GM18511 (cell line): ENCODE measurements at regions not wholly inside any gene's neighbourhood (a gene's known extent, or its start where the extent isn't known, plus 50 kb on each side); places are given as distances from the start of the nearest gene placed in this dataset.

Experiments
- ATAC-seq: cut with Tn5 transposase; IDR thresholded peaks from one replicate; pipeline ENCODE4 v1.9.1; 2021; ENCODE audit warnings: mild to moderate bottlenecking, moderate library complexity; ENCODE audit not compliant: unreplicated experiment

- ATAC-seq, result no peak
These were observed 665.5 kb downstream of the NYAP2 start for GRCh38 chr2:226064932-226065570.

DNA sequence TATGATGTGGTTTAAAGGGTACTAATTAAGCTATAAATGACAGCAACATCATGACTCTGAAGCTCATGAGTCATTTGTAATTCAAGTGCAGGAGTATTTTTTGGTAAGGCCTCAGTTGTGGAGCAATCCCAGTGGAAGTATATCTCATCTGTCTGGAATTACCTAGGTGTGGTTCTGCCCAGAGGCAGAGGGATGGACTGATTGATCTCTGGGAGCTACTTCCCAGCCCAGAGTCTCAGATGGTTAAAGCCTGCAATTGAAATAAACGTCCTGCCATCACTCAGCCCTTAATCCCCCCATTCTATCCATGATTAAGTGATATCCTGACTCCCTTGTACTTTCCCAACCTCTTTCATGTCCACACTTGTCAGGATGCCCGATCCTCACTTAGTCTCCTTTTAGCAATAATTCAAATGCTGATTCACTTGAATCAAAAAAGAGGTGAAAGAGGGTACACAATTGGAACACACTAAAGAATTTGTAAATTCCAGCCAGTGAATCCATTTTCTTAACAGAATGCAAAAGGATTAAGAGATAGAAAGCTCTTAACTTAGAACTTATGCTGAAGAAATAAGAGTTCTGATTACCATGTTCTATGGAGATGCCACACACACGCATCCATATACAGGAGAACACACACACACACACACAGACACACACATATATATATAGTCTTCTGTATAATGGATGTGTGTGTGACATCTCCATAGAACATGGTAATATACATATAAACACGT lies 664.4 kb downstream of the NYAP2 start:
- ATAC-seq, result no peak

DNA sequence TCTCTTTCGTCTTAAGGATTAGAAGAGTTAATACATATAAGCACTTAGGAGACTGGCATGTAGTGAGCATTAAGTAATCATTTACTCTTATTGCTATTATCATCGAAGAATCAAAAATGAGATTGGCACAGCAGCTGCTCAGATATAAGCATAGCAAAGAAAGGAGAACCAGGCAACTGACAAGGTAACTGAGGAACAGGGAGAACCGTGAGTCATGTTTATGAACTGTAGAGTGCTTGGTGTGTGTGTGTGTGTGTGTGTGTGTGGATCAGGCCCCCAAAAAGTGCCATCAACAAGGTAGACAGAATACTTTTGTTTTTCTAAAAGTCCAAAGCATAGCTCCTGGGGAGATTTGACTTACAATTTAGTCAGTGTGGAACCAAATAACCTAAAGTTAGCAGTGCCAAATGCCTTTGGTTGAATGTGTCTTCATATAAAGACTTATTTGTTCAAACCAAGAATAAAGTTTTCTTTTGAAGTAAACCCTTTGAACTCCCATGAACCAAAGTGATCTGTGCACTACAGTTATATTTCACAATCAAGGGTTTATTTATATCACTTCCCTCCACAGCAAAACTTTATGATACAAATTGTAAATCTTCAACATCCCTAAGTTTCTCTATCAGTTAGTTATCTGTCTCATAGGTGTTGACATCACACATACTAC lies 660.6 kb downstream of the NYAP2 start:
- ATAC-seq, result no peak

DNA sequence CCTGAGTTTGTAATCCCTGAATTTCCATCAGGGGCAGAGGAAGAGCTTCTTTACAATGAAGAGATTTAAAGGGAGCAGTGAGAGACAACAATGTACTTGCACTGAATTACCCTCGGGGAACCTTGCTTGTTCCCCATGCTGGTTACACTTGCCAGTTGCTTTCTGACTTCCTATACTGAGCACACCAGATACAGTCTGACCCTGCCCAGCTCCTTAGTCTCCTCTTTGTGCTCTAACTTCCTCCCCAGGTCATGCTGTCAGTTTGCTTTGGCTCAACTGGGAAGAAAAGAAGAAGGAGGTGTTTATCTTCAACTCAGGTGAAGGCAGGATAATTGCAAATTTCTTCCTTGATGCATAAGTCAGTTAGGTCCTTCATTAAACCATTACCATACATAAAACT lies 658.4 kb downstream of the NYAP2 start:
- no peak for ATAC-seq

DNA sequence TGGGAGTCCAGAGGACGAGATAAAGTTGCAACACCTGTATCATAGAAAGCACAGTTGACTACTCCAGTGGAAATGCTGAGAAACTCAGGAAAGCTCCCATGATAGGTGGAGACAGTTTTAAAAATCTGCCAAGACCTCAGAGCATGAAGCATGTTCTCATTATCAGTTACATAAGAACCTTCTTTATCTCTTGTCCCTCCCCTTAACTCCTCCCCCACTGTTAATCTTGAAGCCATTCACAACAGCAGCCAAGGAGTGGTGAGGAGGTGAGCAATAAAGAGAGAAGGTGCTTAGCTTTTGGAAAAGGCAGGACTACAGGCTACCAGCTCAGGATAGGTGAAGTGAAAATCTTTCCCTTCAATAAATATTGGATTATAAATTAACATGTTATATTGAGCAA lies 657.9 kb downstream of the NYAP2 start:
- no peak for ATAC-seq

GRCh38 chr2:226052772-226053416 lies 653.4 kb downstream of the NYAP2 start:
- ATAC-seq, result no peak

DNA sequence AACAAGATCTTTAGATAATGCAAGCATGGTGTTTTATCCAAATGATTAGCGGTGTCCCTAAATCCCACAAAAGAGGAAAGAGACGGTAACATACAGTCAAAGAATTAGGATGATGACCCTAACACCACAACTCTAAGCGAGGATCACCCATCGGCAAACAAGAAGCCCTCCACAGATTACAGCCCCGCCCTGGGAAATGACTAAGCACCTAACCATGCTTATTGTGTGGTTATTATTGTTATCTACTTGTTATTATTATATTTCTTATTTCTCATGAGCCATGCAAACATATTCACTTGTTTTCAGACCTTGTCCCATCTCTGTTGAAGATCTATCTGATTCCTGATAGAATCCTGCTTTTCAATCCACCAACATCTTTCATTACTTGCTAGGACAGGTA lies 651.3 kb downstream of the NYAP2 start:
- no peak for ATAC-seq

DNA sequence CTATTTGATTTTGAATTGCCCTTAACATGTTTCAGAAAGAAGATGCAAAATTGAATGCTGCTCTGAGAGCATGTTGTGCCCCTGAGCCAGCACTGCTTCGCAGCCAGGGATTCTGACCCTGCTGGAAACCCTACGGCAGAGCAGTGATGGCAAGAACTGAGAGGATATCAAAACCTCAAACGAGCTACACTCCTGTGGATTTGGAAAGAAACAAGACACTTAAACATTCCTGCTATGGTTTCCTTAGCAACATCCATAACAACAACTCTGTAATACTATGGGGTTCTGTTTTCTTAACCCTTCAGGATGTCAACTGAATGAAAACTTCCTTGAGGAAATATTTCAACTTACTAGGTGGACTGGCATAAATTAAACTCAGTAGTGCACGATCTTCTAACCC lies 649.1 kb downstream of the NYAP2 start:
- ATAC-seq, result no peak

GRCh38 chr2:226045080-226045479 lies 645.6 kb downstream of the NYAP2 start:
- ATAC-seq, result no peak

DNA sequence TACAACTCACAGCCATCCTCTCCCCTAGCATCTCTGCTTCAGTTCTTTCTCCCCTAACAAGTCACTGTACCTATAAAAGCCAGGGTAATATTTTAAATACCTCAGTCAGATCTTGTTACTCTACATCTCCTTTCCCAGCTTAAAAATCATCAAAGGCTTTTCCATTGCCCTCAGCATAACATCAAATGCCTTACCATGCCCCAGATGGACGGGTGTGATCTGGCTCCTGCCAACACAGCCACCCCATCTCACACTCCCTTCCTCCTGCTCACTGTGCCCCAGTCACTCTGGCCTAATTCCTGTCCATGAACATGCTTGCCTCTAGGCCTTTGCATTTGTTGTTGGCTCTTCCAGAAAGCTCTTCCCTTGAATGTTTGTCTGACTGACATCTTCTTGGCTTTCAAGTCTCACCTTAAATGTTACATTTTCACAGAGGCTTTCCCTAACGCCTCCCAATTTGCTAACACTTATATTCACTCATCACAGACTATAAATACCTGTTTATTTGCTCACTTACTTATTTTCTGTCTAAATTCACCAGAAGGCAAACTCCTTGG lies 640.9 kb downstream of the NYAP2 start:
- ATAC-seq, result no peak

- no peak for ATAC-seq
These were observed 638.0 kb downstream of the NYAP2 start for GRCh38 chr2:226037526-226037925.

DNA sequence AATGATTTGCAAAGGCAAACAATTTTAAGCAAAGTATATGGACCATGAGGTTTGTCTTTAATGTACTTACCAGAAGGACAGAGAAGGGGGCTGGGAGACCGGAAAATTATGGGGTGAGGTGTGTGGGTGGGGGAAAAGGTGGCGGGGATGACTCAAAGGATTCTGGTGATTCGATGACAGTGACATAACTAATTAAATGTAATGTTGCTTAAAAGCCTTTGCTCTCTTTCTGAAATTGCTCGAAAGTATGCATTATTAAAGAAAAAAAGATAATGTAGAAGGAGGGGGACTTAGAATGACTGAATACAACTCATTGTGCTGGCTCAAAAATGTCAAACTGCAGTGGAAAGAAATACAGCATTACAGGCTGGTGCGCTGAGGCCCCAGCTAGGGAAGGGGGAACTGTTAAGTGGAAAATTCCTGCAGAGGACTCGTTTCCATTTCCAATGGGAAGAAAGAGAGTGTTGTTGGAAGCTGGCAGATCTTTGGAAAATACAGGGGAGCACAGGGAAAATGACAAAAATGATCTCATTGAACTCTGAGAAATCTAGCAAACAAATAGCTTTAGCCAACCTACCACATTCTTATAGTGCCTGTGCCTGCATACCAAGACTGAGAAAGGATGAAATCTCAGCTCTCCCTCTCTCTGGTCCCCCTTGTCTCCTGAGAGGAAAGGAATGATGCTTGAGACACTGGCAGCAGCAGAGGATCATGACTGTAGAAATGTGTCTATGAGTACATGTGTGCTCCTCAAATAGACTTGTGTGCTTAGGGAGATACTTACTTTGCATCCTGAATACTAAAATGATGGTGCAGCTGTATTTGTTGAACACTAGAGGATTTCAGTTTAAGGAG lies 632.4 kb downstream of the NYAP2 start:
- no peak for ATAC-seq

GRCh38 chr2:226030788-226031646 lies 631.5 kb downstream of the NYAP2 start:
- ATAC-seq, result peak; percentile 56

DNA sequence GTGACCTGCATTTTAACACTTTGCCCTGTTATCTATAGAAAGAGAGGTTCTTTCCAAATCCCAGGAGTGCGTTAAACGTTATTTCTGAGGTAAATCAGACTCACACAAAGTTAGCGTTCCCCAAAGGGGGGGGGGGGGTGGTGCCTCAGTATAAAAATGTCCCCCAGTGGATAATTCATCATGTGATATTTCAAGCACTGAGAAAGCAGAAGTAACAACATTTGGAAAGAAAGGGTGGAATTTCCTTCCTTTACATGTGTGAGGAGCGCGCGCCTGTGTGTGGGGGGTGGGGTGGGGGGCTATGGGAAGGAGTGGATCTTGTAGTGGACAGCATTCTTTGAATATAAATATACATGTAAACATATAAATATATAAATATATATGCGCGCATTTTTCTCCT lies 630.9 kb downstream of the NYAP2 start:
- no peak for ATAC-seq

DNA sequence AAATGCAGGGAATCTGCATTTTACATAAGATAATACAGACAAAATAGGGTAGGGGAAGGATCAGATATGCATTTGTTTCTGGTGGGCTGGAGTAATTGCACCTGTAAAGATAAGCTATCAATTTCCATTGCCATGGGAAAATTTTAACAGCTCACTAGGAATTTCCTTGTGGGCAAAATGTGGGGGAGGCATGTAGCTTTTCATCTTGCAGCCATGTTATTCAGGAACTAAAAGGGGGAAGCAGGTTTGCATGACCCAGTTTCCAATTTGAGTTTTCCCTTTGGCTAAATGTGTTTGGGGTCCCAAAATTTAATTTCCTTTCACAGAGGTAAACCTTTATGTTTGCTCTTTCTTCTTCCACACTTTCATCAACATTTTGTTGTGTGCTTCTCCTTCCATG lies 624.4 kb downstream of the NYAP2 start:
- no peak for ATAC-seq

DNA sequence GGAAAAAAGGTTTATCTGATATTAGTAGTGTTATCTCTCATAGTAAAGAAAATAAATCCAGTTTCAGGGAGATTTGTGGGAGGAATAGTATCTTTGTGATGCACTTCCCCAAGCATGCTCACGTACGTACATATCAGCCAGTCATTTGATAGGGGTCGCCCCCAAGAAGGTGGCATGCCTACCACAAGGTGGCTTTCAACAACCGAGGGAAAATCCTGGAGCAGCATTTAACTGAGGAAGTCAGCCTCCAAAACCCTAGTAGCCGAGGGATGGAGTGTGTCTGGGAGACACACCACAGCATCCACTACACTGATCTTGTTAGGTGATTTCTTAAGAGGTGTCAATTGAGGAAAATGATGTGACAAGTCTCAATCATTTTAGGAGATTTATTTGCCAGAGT lies 623.9 kb downstream of the NYAP2 start:
- ATAC-seq, result no peak

DNA sequence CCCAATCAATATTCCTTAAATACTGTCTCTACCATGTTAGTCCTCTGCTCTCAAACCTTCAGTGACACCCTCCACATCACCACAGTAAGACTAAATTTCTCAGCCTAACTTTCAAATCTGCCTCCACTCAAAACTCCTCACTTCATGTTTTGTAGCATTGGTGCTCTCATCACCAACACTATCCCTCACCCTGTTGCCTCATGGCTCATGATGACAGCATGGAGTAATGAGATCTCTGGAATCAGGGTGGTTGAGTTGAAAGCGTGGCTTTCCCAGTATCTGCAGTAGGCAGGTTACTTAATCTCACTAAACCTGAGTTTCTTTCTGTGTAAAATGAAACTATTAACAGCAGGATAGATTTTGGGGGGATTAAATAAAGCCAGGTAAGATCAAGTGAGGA lies 621.4 kb downstream of the NYAP2 start:
- ATAC-seq, result no peak

DNA sequence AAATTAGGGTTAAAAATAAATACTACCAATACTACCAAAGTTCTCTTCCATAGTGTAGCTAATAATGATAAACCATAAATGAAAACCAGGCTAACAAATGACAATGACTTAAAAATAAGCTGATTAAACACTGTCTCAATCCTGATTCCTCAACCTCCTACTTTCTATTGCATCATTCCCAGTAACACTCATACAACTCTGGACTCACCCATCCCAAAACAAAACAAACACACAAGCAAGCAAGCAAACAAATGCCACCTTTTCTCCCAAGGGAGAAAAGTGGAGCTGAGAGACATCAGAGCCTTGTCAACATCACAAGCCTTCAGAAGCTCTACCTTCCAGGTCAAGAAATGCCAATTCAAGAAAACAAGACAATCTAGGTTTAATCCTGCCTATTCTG lies 620.7 kb downstream of the NYAP2 start:
- no peak for ATAC-seq

DNA sequence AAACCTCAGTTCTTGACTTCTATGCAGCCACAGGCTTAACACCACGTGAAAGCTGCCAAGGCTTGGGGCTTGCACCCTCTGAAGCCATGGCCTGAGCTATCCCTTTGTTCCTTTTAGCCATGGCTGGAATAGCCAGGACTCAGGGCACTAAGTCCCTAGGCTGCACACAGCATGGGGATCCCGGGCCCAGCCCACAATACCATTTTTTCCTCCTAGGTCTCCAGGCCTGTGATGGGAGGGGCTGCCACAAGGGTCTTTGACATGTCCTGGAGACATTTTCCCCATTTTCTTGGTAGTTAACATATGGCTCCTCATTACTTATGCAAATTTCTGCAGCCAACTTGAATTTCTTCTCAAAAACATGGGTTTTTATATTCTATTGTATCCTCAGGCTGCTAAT lies 619.1 kb downstream of the NYAP2 start:
- no peak for ATAC-seq

- no peak for ATAC-seq
These were observed 618.0 kb downstream of the NYAP2 start for GRCh38 chr2:226017537-226017936.
